H9 (cell line): ENCODE measurements at regions not wholly inside any gene's neighbourhood (a gene's known extent, or its start where the extent isn't known, plus 50 kb on each side); places are given as distances from the start of the nearest gene placed in this dataset.

Experiments
- DNase-seq: peaks from one replicate; pipeline ENCODE4 v3.0.0-alpha.2; 2017
- H2AFZ ChIP-seq: one replicate; pipeline ENCODE4 v1.6.1; 2013; ENCODE audit warnings: mild to moderate bottlenecking, low read length, control low read depth, moderate library complexity
- H2AK5ac ChIP-seq: 2 replicates; pipeline ENCODE4 v1.6.1; 2013; ENCODE audit warnings: low read length, control low read depth, mixed read lengths; ENCODE audit not compliant: insufficient read length
- H2BK120ac ChIP-seq: one replicate; pipeline ENCODE4 v1.6.1; 2013; ENCODE audit warnings: low read depth, mild to moderate bottlenecking, low read length, control low read depth, inconsistent platforms; ENCODE audit not compliant: poor library complexity, severe bottlenecking
- H2BK12ac ChIP-seq: 2 replicates; pipeline ENCODE4 v1.6.1; 2013; ENCODE audit warnings: low read length, control low read depth, mixed read lengths, low read depth; ENCODE audit not compliant: insufficient read length
- H2BK15ac ChIP-seq: 2 replicates; pipeline ENCODE4 v1.6.1; 2013; ENCODE audit warnings: low read depth, low read length, control low read depth
- H2BK20ac ChIP-seq: one replicate; pipeline ENCODE4 v1.6.1; 2013; ENCODE audit warnings: low read depth, mild to moderate bottlenecking, low read length, control low read depth, inconsistent platforms; ENCODE audit not compliant: poor library complexity, severe bottlenecking
- H2BK5ac ChIP-seq: 2 replicates; pipeline ENCODE4 v1.6.1; 2013; ENCODE audit warnings: low read length, control low read depth, mixed read lengths; ENCODE audit not compliant: insufficient read length
- H3K14ac ChIP-seq: 2 replicates; pipeline ENCODE4 v1.6.1; 2013; ENCODE audit warnings: low read length, control low read depth; ENCODE audit not compliant: insufficient read depth
- H3K18ac ChIP-seq: 2 replicates; pipeline ENCODE4 v1.6.1; 2013; ENCODE audit warnings: low read depth, mild to moderate bottlenecking, mixed read lengths, low read length, control low read depth; ENCODE audit not compliant: insufficient read length
- H3K23ac ChIP-seq: 2 replicates; pipeline ENCODE4 v1.6.1; 2013; ENCODE audit warnings: low read length, control low read depth, mixed read lengths, low read depth; ENCODE audit not compliant: insufficient read length
- H3K23me2 ChIP-seq: 2 replicates; pipeline ENCODE4 v1.6.1; 2013; ENCODE audit warnings: low read depth, mild to moderate bottlenecking, mixed read lengths, low read length, control low read depth; ENCODE audit not compliant: insufficient read length, poor library complexity, severe bottlenecking
- H3K27ac ChIP-seq: 2 replicates; pipeline ENCODE4 v1.5.1; 2013; ENCODE audit warnings: low read length, control low read depth, mixed read lengths, low read depth; ENCODE audit not compliant: insufficient read length
- H3K27me3 ChIP-seq: 2 replicates; pipeline ENCODE4 v1.6.1; 2013; ENCODE audit warnings: low read length, control low read depth, inconsistent platforms; ENCODE audit not compliant: insufficient read depth
- H3K4ac ChIP-seq: 2 replicates; pipeline ENCODE4 v1.6.1; 2013; ENCODE audit warnings: low read depth, mild to moderate bottlenecking, control low read depth, inconsistent platforms, low read length, moderate library complexity
- H3K4me1 ChIP-seq: 2 replicates; pipeline ENCODE4 v1.6.1; 2013; ENCODE audit warnings: low read length, control low read depth, inconsistent platforms; ENCODE audit not compliant: insufficient read depth
- H3K4me2 ChIP-seq: 2 replicates; pipeline ENCODE4 v1.6.1; 2013; ENCODE audit warnings: low read length, control low read depth, mixed read lengths; ENCODE audit not compliant: insufficient read length, insufficient read depth
- H3K56ac ChIP-seq: 2 replicates; pipeline ENCODE4 v1.6.1; 2013; ENCODE audit warnings: low read depth, mild to moderate bottlenecking, mixed read lengths, low read length, control low read depth; ENCODE audit not compliant: insufficient read length
- H3K79me1 ChIP-seq: 2 replicates; pipeline ENCODE4 v1.6.1; 2013; ENCODE audit warnings: low read depth, mild to moderate bottlenecking, moderate library complexity, low read length, control low read depth, inconsistent platforms; ENCODE audit not compliant: insufficient read depth, poor library complexity, severe bottlenecking
- H3K79me2 ChIP-seq: 2 replicates; pipeline ENCODE4 v1.6.1; 2013; ENCODE audit warnings: low read length, control low read depth, inconsistent platforms; ENCODE audit not compliant: insufficient read depth
- H3K9ac ChIP-seq: 2 replicates; pipeline ENCODE4 v1.6.1; 2013; ENCODE audit warnings: low read length, control low read depth, mixed read lengths; ENCODE audit not compliant: insufficient read length; ENCODE audit errors: extremely low read depth
- H3K9me3 ChIP-seq: one replicate; pipeline ENCODE4 v1.6.1; 2013; ENCODE audit warnings: low read depth, low read length, inconsistent platforms; ENCODE audit not compliant: control insufficient read depth
- H3T11ph ChIP-seq: one replicate; pipeline ENCODE4 v1.6.1; 2013; ENCODE audit warnings: mild to moderate bottlenecking, low read length, control low read depth, inconsistent platforms
- H4K20me1 ChIP-seq: one replicate; pipeline ENCODE4 v1.6.1; 2013; ENCODE audit not compliant: control insufficient read depth, insufficient read length, insufficient read depth
- H4K5ac ChIP-seq: 2 replicates; pipeline ENCODE4 v1.6.1; 2013; ENCODE audit warnings: low read depth, mild to moderate bottlenecking, mixed read lengths, low read length, control low read depth; ENCODE audit not compliant: insufficient read length
- H4K8ac ChIP-seq: replicated peaks from 2 replicates; pipeline ENCODE4 v1.6.1; 2013; ENCODE audit warnings: low read length, control low read depth, mixed read lengths, low read depth; ENCODE audit not compliant: insufficient read length
- H4K91ac ChIP-seq: 2 replicates; pipeline ENCODE4 v1.6.1; 2013; ENCODE audit warnings: low read depth, mild to moderate bottlenecking, moderate library complexity, mixed read lengths, low read length, control low read depth; ENCODE audit not compliant: insufficient read length
- H3K27ac Mint-ChIP-seq, 3 experiments: 2 replicates in 2 of 3; 3 replicates in 1 of 3; pipeline ENCODE4 v1.8.0; 2020 to 2021; ENCODE audit warnings: mixed read lengths in 3 of 3, mild to moderate bottlenecking in 1 of 3, moderate library complexity in 1 of 3
- H3K27me3 Mint-ChIP-seq: 2 replicates; pipeline ENCODE4 v1.8.0; 2021; ENCODE audit warnings: low read depth, mild to moderate bottlenecking, moderate library complexity, mixed read lengths
- H3K36me3 Mint-ChIP-seq, 3 experiments: 2 replicates in 2 of 3; 3 replicates in 1 of 3; pipeline ENCODE4 v1.8.0; 2020 to 2021; ENCODE audit warnings: low read depth in 3 of 3, mixed read lengths in 3 of 3; ENCODE audit not compliant: insufficient read depth in 1 of 3
- H3K4me1 Mint-ChIP-seq, 2 experiments: 2 replicates each; pipeline ENCODE4 v1.8.0; 2020; ENCODE audit warnings: mixed read lengths in 2 of 2
- H3K4me3 Mint-ChIP-seq, 2 experiments: 2 replicates in 1 of 2; 3 replicates in 1 of 2; pipeline ENCODE4 v1.8.0; 2020 to 2021; ENCODE audit warnings: mild to moderate bottlenecking in 2 of 2, mixed read lengths in 2 of 2, moderate library complexity in 1 of 2
- H3K9me3 Mint-ChIP-seq, 2 experiments: 2 replicates in 1 of 2; 3 replicates in 1 of 2; pipeline ENCODE4 v1.8.0; 2020; ENCODE audit warnings: mild to moderate bottlenecking in 2 of 2, mixed read lengths in 2 of 2, moderate library complexity in 1 of 2
- WGBS: extraction: QIAGEN DNeasy Blood & Tissue Kit; methylation state at CpG from one replicate; pipeline ENCODE4 v1.1.7; 2013; ENCODE audit warnings: missing lambda C conversion rate, low lambda C conversion rate, mixed read lengths; ENCODE audit not compliant: insufficient read length; ENCODE audit errors: extremely low coverage; 5-methylcytosine and 5-hydroxymethylcytosine counted together
- TF ChIP-seq, protein P1 (sequence below): fragments of 200-600 bp; sonication (generic); conservative IDR thresholded peaks from 3 replicates; pipeline ENCODE4 v1.8.0; 2021; ENCODE audit warnings: antibody characterized with exemption, mild to moderate bottlenecking

- H2BK20ac ChIP-seq, result no peak overlapping the region
- no peak for DNase-seq
- H3K9me3 Mint-ChIP-seq, result peaks cover 9 to 17% of the 10 kb centered on the region in 2 experiments
- TF ChIP-seq, protein P1, sequence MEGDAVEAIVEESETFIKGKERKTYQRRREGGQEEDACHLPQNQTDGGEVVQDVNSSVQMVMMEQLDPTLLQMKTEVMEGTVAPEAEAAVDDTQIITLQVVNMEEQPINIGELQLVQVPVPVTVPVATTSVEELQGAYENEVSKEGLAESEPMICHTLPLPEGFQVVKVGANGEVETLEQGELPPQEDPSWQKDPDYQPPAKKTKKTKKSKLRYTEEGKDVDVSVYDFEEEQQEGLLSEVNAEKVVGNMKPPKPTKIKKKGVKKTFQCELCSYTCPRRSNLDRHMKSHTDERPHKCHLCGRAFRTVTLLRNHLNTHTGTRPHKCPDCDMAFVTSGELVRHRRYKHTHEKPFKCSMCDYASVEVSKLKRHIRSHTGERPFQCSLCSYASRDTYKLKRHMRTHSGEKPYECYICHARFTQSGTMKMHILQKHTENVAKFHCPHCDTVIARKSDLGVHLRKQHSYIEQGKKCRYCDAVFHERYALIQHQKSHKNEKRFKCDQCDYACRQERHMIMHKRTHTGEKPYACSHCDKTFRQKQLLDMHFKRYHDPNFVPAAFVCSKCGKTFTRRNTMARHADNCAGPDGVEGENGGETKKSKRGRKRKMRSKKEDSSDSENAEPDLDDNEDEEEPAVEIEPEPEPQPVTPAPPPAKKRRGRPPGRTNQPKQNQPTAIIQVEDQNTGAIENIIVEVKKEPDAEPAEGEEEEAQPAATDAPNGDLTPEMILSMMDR, result no peak
- no peaks in the 10 kb centered on the region for H3K4me1 ChIP-seq
- H3K23me2 ChIP-seq, result no peaks in the 10 kb centered on the region
- H2AK5ac ChIP-seq, result no peak overlapping the region
- H3K9me3 ChIP-seq, result no peaks in the 10 kb centered on the region
- no peak overlapping the region for H3K14ac ChIP-seq
- no peaks in the 10 kb centered on the region for H4K20me1 ChIP-seq
- H3K4me3 Mint-ChIP-seq, result no peak overlapping the region
- H3K27me3 ChIP-seq, result no peaks in the 10 kb centered on the region
- WGBS, result no CpG with 5 or more reads among the region's 4 CpGs
- H2AFZ ChIP-seq, result no peak overlapping the region
- H3K79me2 ChIP-seq, result no peaks in the 10 kb centered on the region
- H3K9ac ChIP-seq, result no peak overlapping the region
- H2BK12ac ChIP-seq, result no peak overlapping the region
- no peaks in the 10 kb centered on the region for H3K79me1 ChIP-seq
- H3K4me2 ChIP-seq, result no peak overlapping the region
- no peak overlapping the region for H2BK5ac ChIP-seq
- H4K8ac ChIP-seq, result no peak overlapping the region
- H3K27ac Mint-ChIP-seq, result no peak overlapping the region
- H3T11ph ChIP-seq, result no peak overlapping the region
- no peaks in the 10 kb centered on the region for H3K4me1 Mint-ChIP-seq
- no peak overlapping the region for H4K5ac ChIP-seq
- H3K27me3 Mint-ChIP-seq, result no peaks in the 10 kb centered on the region
- no peak overlapping the region for H2BK120ac ChIP-seq
- H3K36me3 Mint-ChIP-seq, result peaks cover 8 to 12% (median 10%) of the 10 kb centered on the region in 3 experiments
- H3K56ac ChIP-seq, result no peak overlapping the region
- H3K4ac ChIP-seq, result no peak overlapping the region
- no peak overlapping the region for H3K27ac ChIP-seq
- no peak overlapping the region for H4K91ac ChIP-seq
- no peak overlapping the region for H2BK15ac ChIP-seq
- H3K18ac ChIP-seq, result no peak overlapping the region
- H3K23ac ChIP-seq, result no peak overlapping the region
Measured at GRCh38 chr4:64682946-64683345, 273.7 kb upstream of the TECRL start.
